K562 (cell line): ENCODE measurements at regions not wholly inside any gene's neighbourhood (a gene's known extent, or its start where the extent isn't known, plus 50 kb on each side); places are given as distances from the start of the nearest gene placed in this dataset.

Experiments used
- BCLAF1 ChIP-seq, 2 experiments: fragments of 450-650 bp in 1 of 2; IDR thresholded peaks; 2 replicates each; pipeline ENCODE4 v1.6.1; 2011 to 2017; ENCODE audit warnings: low read depth in 2 of 2, antibody characterized with exemption in 1 of 2, borderline replicate concordance in 1 of 2, low read length in 1 of 2, mild to moderate bottlenecking in 1 of 2, mixed read lengths in 1 of 2; ENCODE audit not compliant: control insufficient read depth in 1 of 2
- CHD2 ChIP-seq: IDR thresholded peaks from 2 replicates; pipeline ENCODE4 v1.6.1; 2011; ENCODE audit warnings: low read depth, low read length
- DIDO1 ChIP-seq: fragments of 450-650 bp; IDR thresholded peaks from 2 replicates; pipeline ENCODE4 v1.6.1; 2016; ENCODE audit warnings: low read depth, missing biosample characterization, missing genetic modification characterization
- GTF2E2 ChIP-seq: fragments of 200-800 bp; sonication (Bioruptor generic); IDR thresholded peaks from 2 replicates; pipeline ENCODE4 v1.6.1; 2016; ENCODE audit warnings: missing genetic modification characterization, missing compliant biosample characterization
- HDAC3 ChIP-seq: fragments of 450-650 bp; IDR thresholded peaks from 2 replicates; pipeline ENCODE4 v1.6.1; 2018; ENCODE audit warnings: borderline replicate concordance, mild to moderate bottlenecking, moderate library complexity; ENCODE audit not compliant: partially characterized antibody
- HMGN3 ChIP-seq: IDR thresholded peaks from 2 replicates; pipeline ENCODE4 v1.6.1; 2011; ENCODE audit warnings: borderline replicate concordance, low read depth, mild to moderate bottlenecking, mixed read lengths, low read length; ENCODE audit not compliant: insufficient read length; ENCODE audit errors: extremely low read depth
- IRF9 ChIP-seq: fragments of 450-650 bp; IDR thresholded peaks from 2 replicates; pipeline ENCODE4 v1.6.1; 2016; ENCODE audit warnings: missing biosample characterization, missing genetic modification characterization
- MTA2 ChIP-seq: fragments of 450-650 bp; IDR thresholded peaks from 2 replicates; pipeline ENCODE4 v1.6.1; 2016; ENCODE audit warnings: low read depth
- NCOA2 ChIP-seq, 2 experiments: fragments of 450-650 bp; IDR thresholded peaks; 2 replicates each; pipeline ENCODE4 v1.6.1; 2018; ENCODE audit warnings: mild to moderate bottlenecking in 2 of 2, moderate library complexity in 1 of 2; ENCODE audit not compliant: partially characterized antibody in 2 of 2
- NCOA4 ChIP-seq: fragments of 450-650 bp; IDR thresholded peaks from 2 replicates; pipeline ENCODE4 v1.6.1; 2018; ENCODE audit warnings: mild to moderate bottlenecking; ENCODE audit not compliant: partially characterized antibody
- PATZ1 ChIP-seq: fragments of 250-450 bp; sonication (Bioruptor Pico); IDR thresholded peaks from 2 replicates; pipeline ENCODE4 v1.5.0; 2020; ENCODE audit warnings: mild to moderate bottlenecking, borderline replicate concordance
- PTTG1 ChIP-seq: fragments of 450-650 bp; IDR thresholded peaks from 2 replicates; pipeline ENCODE4 v1.6.1; 2016; ENCODE audit warnings: low read depth, mild to moderate bottlenecking, missing genetic modification characterization, missing compliant biosample characterization
- SAFB ChIP-seq: fragments of 200-400 bp; formaldehyde crosslinking; IDR thresholded peaks from 2 replicates; pipeline ENCODE4 v1.6.1; 2017; ENCODE audit warnings: low read depth, low read length, borderline replicate concordance
- SIN3A ChIP-seq, 2 experiments: fragments of 150-350 bp in 1 of 2; IDR thresholded peaks; 2 replicates each; pipeline ENCODE4 v1.6.1; 2011 to 2016; ENCODE audit warnings: borderline replicate concordance in 2 of 2, low read depth in 2 of 2, low read length in 2 of 2, mild to moderate bottlenecking in 2 of 2, moderate library complexity in 2 of 2; ENCODE audit not compliant: control insufficient read depth in 1 of 2
- SMAD3 ChIP-seq: fragments of 450-650 bp; formaldehyde crosslinking; conservative IDR thresholded peaks from 2 replicates; pipeline ENCODE4 v1.4.0; 2020; ENCODE audit warnings: mild to moderate bottlenecking
- SMARCE1 ChIP-seq: fragments of 450-650 bp; IDR thresholded peaks from 2 replicates; pipeline ENCODE4 v1.7.1; 2016; ENCODE audit warnings: mild to moderate bottlenecking
- TEAD4 ChIP-seq, 2 experiments: sonication (generic) in 1 of 2; formaldehyde crosslinking in 1 of 2; IDR thresholded peaks; 2 replicates each; pipeline versions ENCODE4 v1.6.1 to v1.8.0; 2012 to 2022; ENCODE audit warnings: borderline replicate concordance in 1 of 2, inconsistent platforms in 1 of 2, low read length in 1 of 2, mild to moderate bottlenecking in 1 of 2, missing genetic modification reagents in 1 of 2
- TGIF2 ChIP-seq: sonication (generic); formaldehyde crosslinking; IDR thresholded peaks from 2 replicates; pipeline ENCODE4 v1.8.1; 2022; ENCODE audit warnings: mild to moderate bottlenecking, missing genetic modification reagents, moderate library complexity
- ZC3H4 ChIP-seq: sonication (generic); formaldehyde crosslinking; IDR thresholded peaks from 2 replicates; pipeline ENCODE4 v1.9.0; 2021; ENCODE audit warnings: missing genetic modification reagents, borderline replicate concordance
- ZFP1 ChIP-seq: fragments of 450-650 bp; formaldehyde crosslinking; IDR thresholded peaks from 2 replicates; pipeline ENCODE4 v1.4.0; 2020; ENCODE audit warnings: mild to moderate bottlenecking, mixed read lengths
- ZNF316 ChIP-seq: fragments of 450-650 bp; IDR thresholded peaks from 2 replicates; pipeline ENCODE4 v1.6.1; 2016
- ZNF507 ChIP-seq: conservative IDR thresholded peaks from 2 replicates; pipeline ENCODE4 v1.6.1; 2017; ENCODE audit warnings: missing genetic modification characterization, missing compliant biosample characterization
- ZNF668 ChIP-seq: fragments of 250-450 bp; sonication (Bioruptor Pico); IDR thresholded peaks from 2 replicates; pipeline ENCODE4 v1.8.0; 2022; ENCODE audit warnings: mild to moderate bottlenecking, inconsistent platforms

DNA sequence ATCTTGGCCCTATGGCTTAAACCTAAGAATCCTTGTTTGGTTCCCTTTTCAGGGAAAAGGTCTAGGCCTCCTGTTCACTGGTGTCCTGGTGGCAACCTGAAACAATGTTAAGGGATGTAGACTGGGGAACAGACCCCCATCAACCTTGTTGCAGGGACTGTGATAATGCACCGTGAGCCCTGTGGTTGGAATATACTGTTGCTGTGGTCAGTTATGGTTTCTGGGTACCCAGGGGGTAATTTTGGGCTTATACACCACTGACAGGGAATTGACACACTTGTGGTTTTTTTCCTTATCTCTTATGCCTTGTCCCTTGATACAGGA, 64.0 kb upstream of the WDR1 start (continued):
- no peak for TF ChIP-seq PATZ1 (CRISPR knock-in tag)
- no peak for TF ChIP-seq MTA2
- no peak for TF ChIP-seq CHD2
- TF ChIP-seq PTTG1 = peak; percentile 42; the same call in 1 of the 2 replicates
- peak; percentile 14; the same call in 1 of the 2 replicates for TF ChIP-seq IRF9 (tag)
- TF ChIP-seq NCOA4 = no peak
- no peak for TF ChIP-seq ZNF668
- peak; percentile 50; the same call in 1 of the 2 replicates for TF ChIP-seq DIDO1 (tag)
- no peak for TF ChIP-seq ZFP1 (CRISPR knock-in tag)
- no peak for TF ChIP-seq TEAD4 (IDR thresholded peaks at IDR 0.05; ENCODE audit: low read length)
- TF ChIP-seq TEAD4 (CRISPR knock-in tag; IDR thresholded peaks at IDR 0.05; ENCODE audit: borderline replicate concordance) = no peak
- no peak for TF ChIP-seq NCOA2 (IDR thresholded peaks at IDR 0.05; ENCODE audit: partially characterized antibody in 2 of 2)
- no peak for TF ChIP-seq ZNF316
- TF ChIP-seq SMARCE1 = no peak
- no peak for TF ChIP-seq HMGN3
- TF ChIP-seq SMAD3 (CRISPR knock-in tag) = peak; percentile 61; the same call in 1 of the 2 replicates
- TF ChIP-seq SAFB = no peak
- no peak for TF ChIP-seq HDAC3
- TF ChIP-seq GTF2E2 (tag) = no peak
- no peak for TF ChIP-seq TGIF2 (CRISPR knock-in tag)
- TF ChIP-seq ZC3H4 (CRISPR knock-in tag) = peak; percentile 71; the same call in 1 of the 2 replicates
- no peak for TF ChIP-seq BCLAF1 (IDR thresholded peaks at IDR 0.05; ENCODE audit: borderline replicate concordance in 1 of 2, control insufficient read depth in 1 of 2, low read depth in 2 of 2, low read length in 1 of 2)
- TF ChIP-seq ZNF507 (tag) = no peak
- TF ChIP-seq SIN3A (IDR thresholded peaks at IDR 0.05; ENCODE audit: borderline replicate concordance in 2 of 2, control insufficient read depth in 1 of 2, low read depth in 2 of 2, low read length in 2 of 2) = no peak
